SHP77 treated with DMSO at 0.1 percent for 48 hours (cell line): ENCODE measurements at regions not wholly inside any gene's neighbourhood (a gene's known extent, or its start where the extent isn't known, plus 50 kb on each side); places are given as distances from the start of the nearest gene placed in this dataset.

Experiments used
- DNase-seq: peaks from one replicate; lab custom pipeline; 2025; lab: John Stamatoyannopoulos, UW

DNA sequence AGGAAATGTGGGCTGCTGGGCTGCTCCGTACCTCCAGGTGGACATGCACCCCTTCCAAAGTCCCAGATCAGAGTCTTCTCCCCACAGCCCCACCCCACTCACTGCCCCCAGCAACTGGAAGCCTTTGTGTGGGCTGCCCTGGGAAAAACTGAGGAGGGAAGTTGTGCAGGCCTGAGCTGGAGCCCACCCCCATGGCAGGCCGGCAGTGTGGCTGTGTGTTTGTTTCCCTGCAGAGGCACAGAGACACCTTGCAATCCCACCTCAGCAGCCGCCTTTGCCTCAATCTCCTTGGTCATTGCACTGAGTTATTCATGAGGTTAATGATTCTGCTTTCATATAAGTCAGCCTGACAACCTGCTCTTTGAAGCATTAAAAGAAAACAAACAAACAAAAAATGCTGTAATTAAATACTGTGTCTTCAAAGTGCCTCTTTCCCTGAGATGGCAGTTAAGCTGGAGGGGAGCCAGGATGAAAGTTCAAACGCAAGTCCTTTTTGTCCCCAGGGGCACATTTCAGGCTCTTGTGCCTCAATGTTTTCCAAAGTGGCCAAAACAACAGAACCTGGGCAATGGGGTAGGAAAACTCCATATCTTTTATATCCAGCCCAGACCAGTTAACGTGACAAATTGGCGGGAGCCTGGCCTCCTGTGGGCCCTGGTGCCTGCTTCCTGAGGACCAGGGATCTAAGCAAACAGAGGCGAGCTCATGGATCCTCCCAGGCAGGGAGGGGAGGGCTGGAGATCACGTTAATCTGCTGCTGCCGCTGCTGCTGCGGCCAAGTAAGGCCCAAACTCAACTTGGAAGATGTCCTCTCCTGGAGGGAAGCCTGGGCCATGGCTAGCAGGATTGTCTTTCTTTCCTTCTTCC, 51.9 kb upstream of the TSPAN11 start:
- peak; percentile 41 for DNase-seq

DNA sequence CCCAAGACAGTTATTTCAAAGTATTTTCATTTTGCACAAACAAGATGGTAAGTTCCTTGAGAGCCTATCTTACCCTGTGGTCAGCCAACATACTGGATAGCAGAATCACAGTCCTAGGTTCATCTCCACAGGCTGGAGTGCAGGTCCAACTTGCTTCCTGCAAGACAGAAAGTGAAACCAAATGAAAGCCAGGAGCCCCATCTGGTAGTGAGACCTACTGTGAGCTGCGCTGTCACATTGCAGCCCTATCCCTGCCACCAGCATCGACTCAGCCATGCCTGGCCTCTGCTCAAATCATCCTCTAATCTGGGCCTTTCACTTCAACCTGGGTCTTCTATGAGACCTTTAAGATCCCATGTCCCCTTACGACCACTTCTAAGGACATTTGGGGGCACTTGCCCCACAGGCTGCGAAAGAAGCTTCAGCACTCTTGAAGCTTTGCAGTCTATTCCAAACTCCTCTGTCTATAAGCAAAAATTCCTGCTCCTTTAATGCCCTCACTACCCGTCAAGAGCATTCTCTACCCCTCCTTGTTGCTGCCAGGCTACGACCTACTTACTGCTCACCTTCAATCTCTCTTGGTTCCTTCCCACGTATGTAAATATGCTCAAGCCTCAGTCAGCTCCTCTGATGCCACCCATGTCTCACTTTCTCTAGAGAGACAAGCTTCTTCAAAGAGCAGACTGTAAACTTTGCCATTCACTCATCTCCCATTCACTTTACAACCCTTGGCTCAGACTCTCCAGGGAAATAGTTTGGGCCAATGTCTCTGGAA, 55.9 kb upstream of the TSPAN11 start:
- DNase-seq = no peak

DNA sequence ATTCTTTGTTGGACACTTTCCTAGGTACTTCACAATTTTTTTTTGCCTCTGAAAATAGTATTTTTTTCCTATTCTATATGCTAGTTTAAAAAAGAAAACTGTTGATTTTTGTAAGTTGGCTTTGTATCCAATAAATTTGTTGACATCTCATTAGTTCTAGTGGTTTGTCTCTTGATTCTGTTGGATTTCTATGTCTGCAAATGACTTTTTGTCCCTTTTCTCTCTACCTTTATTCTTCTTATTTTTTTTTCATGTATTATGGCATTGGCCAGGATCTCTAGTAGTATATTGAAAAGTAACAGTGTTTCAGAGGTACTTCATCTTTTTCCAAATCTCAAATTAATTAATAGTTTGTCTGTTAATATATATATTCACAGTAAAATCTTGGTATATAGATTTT, 59.1 kb upstream of the TSPAN11 start:
- DNase-seq = no peak

GRCh38 chr12:30866256-30866655, 60.3 kb upstream of the TSPAN11 start:
- DNase-seq = no peak

DNA sequence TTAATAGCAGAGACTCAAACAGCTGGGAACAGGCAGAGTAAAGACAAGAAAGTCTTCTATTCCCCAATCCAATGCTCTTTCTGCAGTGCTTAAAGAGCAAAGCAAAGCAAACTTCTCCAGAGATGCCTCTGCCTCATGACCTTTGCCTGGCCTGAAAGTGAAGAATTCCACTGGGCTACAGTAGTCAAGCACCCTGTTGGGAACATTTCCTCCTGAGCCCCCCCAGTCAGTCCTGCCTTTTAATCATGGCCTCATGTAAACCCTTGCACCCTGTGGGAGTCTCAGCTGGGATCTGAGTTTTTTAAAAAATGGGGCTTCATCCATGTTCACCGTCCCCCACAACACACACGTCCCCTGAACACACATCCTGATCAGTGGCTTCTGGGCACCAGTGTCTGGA, 62.7 kb upstream of the TSPAN11 start:
- no peak for DNase-seq

DNA sequence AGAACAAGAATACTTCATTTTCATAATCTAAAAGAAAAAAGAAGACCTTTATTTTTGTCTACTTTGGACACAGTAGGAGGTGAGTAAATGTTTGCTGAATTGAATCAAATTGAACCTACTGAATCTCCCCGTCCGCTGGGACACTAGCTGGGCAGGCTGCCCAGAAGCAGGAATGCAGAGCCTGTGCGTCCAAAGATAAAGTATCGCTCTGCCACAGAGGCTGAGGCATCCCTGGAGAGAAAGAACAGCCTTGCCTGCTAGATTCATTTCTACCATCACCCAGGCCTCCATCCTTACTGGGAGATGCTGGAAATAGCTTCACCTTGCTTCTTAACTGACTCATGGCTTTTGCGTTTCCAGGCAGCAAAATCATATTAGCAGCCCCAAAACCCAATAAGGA, 64.1 kb upstream of the TSPAN11 start:
- DNase-seq = no peak

DNA sequence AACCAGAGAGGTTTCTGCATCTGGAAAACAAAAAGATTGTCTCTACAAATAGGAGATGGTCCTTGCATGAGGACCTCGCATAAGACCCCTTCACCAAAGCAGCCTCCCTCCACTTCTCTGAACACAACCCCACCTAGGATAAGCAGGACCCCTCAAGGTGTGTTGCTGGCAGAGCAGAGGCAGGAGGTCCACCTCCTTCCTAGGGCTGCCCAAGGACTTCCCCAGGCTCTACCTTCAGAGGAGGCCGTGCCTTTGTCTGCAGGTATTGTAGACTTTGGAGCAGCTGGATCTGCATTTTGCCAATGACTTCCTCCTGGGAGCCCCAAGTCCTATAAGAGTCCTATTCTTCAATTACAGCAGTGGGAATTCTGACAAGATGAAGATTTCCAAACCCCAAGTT, 67.3 kb upstream of the TSPAN11 start:
- no peak for DNase-seq

DNA sequence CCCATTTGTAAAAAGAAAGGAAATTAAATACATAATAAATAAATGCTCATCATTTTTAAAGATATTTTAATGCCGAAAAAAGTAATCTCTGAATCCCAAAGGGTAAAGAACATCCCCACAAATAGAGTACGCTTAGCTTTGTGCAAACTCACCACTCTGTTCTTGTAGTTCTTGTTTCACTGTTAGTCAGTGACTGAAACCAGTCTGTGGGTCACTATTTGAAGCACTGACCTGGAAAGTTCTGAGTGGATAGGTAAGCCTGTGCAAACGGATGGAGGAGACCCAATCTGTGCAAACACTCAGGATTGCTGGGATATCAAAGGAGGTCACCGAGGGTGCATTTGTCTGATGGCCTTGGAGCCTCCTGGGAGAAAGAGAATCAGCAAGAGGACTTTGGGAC, 68.1 kb upstream of the TSPAN11 start:
- DNase-seq = no peak

DNA sequence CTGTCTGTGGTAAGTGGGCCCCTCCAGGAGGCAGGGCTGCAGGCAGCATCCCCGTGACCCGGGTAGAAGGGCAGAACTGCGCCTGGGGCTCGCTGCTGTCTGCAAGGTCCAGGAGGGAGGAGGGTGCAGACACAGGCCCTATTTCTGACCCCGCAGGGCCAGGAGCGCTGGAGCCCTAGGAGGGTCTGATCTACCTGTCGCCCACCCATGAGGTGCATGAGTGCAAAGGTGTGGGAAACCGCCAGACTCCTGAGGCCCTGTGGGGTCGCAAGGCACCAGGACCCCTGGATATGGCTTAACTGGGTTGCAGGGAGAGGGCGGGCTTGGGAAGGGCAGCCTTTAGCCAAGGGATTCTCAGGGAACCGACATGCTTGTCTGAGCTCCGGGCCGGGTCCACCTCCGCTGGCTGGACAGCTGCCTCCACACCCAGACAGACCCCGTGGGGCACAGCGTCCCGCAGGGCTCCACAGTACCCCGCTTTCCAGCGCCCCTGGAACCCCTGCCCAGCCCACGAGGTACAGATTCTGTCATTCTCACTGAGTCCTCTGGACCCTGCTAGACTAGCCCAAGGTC, 72.9 kb upstream of the TSPAN11 start:
- no peak for DNase-seq

DNA sequence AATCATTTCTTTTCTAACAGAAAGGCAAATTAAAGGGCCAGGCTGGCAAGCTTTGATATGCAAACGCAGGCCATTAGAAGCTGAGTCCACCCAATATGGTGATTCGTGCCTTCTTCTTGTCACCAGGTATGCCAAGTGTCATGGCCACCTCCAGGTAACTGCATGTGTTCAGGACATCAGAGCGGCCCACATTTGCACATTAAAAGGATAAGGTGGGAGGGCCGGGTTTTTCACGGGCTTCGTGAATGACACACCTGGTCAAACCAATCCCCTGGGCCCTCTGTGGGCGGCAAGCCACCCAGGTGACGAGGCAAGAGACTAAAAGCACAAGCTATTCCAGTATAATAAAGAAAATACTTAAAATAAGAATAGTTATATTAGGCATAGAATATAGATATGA, 75.9 kb upstream of the TSPAN11 start:
- no peak for DNase-seq

DNA sequence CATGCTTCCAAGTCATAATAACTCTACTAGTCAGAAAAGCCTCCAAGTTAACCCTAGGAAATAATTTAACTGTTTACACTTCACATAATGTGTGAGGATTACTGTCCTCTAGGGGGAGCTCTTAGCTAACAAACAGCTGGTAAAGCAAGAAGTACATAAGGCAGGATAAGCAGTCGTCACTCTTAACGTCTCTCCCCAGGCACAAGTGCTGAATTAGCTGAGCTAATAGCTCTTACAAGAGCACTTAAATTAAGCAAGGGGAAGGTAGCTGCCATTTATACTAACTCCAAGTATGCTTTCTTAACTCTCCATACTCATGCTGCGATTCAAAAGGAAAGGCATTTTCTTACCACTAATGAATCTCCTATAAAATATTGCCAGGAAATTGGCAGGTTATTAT, 79.3 kb upstream of the TSPAN11 start:
- DNase-seq = peak; percentile 86

- DNase-seq = no peak
Observed at GRCh38 chr12:30846776-30847175, 79.8 kb upstream of the TSPAN11 start.

DNA sequence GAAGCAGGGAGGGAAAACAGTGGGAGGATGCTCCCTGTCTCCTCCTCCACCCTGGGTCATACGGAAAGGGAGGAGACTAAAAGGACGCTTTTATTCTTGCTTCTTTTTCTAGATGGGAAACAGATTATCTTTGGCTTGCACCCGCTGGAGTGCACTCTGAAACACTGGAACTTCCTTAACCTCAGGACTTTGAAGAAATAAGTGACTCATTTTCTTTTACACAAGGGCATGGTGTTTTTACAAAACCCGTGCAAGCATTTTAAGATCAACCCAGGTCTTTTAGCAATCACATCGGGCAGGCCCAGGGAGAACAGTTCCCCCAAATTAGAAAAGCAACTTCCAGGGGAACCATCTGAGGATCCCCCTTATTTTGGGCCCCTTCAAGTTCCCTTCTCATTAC, 80.9 kb upstream of the TSPAN11 start:
- no peak for DNase-seq

DNA sequence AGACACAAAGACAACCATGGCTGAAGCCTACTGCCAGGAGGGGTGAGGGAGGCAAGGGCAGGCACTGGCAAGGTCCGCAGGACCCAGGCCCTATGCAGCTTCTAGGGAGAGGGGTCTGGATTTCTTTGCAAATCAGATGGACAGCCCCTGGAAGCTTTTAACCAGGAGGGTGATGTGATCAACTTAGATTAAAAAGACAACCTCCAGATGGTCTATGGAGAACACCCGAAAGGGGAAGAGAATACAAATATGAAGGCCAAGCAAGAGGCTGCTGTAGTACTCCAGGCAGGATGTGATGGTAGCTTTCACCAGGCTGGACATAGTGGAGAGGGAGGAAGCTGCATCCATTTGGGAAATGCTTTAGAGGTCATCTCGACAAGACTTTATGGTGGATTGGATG, 83.3 kb upstream of the TSPAN11 start:
- no peak for DNase-seq

DNA sequence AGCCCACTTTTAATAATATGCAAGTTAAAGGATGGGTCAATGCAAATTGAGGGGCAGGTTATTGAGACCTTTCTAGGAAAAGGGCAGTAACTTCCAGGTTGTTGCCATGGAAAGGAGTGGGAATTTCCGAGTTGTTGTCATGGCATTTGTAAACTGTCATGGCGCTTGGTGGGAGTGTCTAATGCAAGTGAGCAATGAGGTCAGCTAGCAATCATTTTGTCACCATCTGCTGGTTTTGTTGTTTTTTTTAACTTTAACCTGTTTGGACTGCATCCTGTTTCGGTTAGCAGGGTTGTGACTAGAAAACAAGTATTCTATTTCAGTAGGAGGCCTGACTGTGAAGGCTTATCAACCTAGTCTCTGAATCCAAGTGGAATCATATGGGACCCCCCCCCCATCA, 85.8 kb upstream of the TSPAN11 start:
- DNase-seq = no peak

DNA sequence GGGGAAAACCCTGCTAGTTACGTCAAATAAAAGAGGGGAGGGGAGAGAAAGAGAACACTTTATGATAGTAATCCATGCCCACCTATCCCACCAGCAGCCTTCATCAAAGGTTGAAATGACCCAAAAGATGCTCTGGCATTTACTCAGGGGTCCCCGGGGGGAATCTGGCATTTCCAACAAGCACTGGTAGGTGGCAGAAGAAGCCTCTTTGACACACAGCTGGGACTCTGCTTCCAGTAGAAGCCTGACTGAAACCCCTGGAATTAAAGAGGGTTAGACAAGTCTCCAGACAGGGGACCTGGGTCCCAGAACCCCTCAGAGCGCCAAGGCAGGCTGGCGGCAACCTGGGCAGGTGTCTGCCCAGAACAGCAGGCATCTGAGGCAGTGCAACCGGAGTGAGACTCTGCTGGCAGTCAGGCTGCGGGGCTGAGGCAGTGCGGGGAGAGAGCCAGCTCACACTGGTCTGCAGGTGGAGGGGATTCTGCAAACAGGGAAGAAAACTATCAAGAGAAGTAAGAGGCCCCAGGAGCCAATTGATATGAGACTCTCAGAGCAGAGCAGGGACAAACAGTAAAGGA, 85.0 kb upstream of the CAPRIN2 start:
- DNase-seq = no peak

- no peak for DNase-seq
Observed at GRCh38 chr12:30837595-30837994, 82.8 kb upstream of the CAPRIN2 start.

DNA sequence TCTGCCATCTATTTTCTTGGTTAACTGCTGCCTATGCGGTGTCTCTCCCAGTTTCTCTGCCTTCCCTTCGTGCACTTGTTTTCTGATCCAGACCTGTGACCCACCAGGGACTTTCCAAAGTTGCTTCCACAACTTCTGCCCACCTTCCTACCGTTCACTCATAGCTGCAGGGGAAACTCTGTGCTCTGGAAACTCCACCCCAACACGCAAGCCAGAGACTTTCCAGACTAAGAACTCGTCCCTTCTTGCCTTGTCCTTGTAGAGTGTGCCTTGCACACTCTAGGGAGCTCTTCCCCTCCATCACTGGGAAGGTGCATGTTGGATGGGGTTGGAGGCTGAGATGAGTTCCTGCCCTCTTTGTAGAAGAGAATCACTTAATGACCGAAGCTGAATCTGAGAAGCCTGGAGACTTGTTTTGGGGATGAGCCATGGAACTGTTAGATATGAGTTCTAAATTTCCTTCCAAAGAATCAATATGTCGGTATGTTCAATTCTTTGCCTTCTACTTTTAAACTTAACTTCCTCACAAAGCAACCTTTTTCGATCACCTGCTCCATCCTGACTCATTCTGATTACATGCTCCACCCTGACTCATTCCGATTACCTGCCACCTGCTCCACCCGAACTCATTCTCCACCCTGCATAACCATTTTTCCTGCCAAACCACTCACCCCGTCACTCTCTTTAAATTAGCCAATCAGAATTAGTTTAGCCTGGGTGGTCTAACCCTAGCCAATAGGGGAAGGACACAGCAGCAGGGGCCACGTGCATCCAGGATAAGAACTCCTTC, 82.1 kb upstream of the CAPRIN2 start:
- no peak for DNase-seq

- DNase-seq = no peak
Observed at GRCh38 chr12:30835216-30835615, 80.5 kb upstream of the CAPRIN2 start.

DNA sequence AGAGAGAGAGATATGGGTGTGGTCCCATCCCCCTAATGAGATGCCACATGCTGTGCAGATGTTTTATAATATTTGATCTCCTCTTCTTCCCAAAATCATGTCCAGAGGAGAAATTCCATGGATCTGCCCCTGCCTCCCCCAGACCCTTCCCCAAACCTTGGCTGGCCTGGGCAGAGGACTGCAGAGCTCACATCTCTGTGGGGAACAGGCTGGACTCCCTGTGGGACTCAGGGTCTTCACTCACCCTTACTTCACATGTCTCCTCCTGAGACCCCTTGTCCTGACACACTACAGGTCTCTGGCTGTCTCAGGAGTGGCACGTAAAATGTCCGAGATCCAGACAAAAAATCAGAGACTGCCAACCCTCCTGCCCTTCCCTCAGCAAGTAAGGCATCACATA, 76.0 kb upstream of the CAPRIN2 start:
- no peak for DNase-seq

- DNase-seq = no peak
Observed at GRCh38 chr12:30829876-30830275, 75.1 kb upstream of the CAPRIN2 start.

DNA sequence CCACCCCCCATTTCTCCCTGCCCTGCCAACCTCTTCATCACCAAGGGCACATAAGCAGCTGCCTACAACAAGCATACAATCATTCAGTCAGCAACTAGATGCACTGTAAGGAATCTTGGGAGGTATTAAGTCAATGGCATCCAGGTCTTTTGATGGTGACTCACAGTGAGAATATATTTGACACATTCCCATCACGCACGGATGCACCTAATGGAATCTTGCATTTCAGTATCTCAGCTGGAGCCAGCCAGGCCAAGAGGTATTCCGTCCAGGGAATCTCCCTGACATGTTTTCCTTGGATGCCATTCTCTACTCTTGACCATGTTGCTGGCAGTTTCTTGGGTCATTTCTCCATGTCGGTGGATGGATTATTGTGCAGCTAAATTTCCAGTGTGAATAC, 73.9 kb upstream of the CAPRIN2 start:
- DNase-seq = no peak
